ENCODE measurements at regions not wholly inside any gene's neighbourhood (a gene's known extent, or its start where the extent isn't known, plus 50 kb on each side); places are given as distances from the start of the nearest gene placed in this dataset.

DNA sequence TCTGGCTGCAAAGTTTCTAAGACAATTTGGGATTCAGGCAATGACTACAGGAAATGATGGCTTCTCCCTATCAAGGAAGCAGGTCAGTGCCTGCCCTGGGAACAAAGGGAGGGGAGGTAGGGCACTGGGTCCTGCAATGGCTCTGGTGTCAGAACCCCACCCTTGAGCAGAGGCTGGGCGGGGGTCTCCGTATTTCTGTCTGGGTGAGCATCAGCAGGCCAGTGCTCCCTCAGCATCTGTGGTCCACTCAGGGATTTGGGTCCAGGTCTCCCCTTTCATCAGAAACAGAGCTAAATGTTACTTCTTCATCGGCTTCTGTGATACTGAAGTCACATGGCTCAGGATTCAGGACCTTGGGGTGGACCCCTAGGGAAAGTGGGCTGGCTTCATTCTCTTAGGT is 195.5 kb upstream of the CDH5 start:
- Histone ChIP-seq H3K4me2 (ENCODE audit: insufficient read depth in 1 of 2, low read depth in 2 of 2, low read length in 2 of 2) (no peak overlapping the region), H3K4me1 (replicated peaks in 1 of 4; ENCODE audit: control insufficient read depth in 3 of 4, insufficient read depth in 4 of 4, low read length in 3 of 4) (no peaks in the 10 kb centered on the region), H2BK5ac (ENCODE audit: low read depth, low read length) (no peak overlapping the region), H3K27me3 (replicated peaks in 1 of 4; ENCODE audit: control insufficient read depth in 3 of 4, extremely low read depth in 1 of 4, insufficient read depth in 3 of 4, low read length in 3 of 4) (no peaks in the 10 kb centered on the region; a peak in 1 of 7 replicates), H2BK20ac (ENCODE audit: low read length) (no peak overlapping the region), H3K56ac (replicated peaks; ENCODE audit: insufficient read length, low read depth, low read length) (no peak overlapping the region), H2AFZ (ENCODE audit: low read length) (no peak overlapping the region), H2BK12ac (ENCODE audit: low read depth, low read length) (no peak overlapping the region), H3K36me3 (ENCODE audit: control insufficient read depth in 2 of 4, insufficient read depth in 4 of 4, low read length in 3 of 4) (no peaks in the 10 kb centered on the region), H3K79me2 (ENCODE audit: control insufficient read depth in 1 of 2, insufficient read depth in 2 of 2, low read length in 2 of 2) (no peaks in the 10 kb centered on the region), H3K4ac (replicated peaks; ENCODE audit: insufficient read length, low read depth, low read length) (no peak overlapping the region), H3K23ac (ENCODE audit: insufficient read length) (no peak overlapping the region), H4K5ac (ENCODE audit: insufficient read length, low read depth, low read length) (no peak overlapping the region), H3K27ac (ENCODE audit: low read depth, low read length) (no peak overlapping the region), H4K20me1 (replicated peaks in 1 of 2; ENCODE audit: control insufficient read depth in 1 of 2, insufficient read depth in 2 of 2, low read length in 2 of 2) (no peaks in the 10 kb centered on the region), H4K8ac (ENCODE audit: extremely low read depth, insufficient read depth, low read length) (no peak overlapping the region), H3K23me2 (ENCODE audit: low read depth, low read length) (no peaks in the 10 kb centered on the region), H2BK15ac (ENCODE audit: low read length) (no peak overlapping the region), H3K18ac (ENCODE audit: extremely low read depth, low read length) (no peak overlapping the region), H2AK5ac (ENCODE audit: low read depth, low read length) (no peak overlapping the region), H3K9me3 (ENCODE audit: insufficient read depth in 2 of 2, low read depth in 1 of 2, low read length in 1 of 2) (no peaks in the 10 kb centered on the region; a peak in 1 of 4 replicates), H3K4me3 (ENCODE audit: extremely low read depth in 1 of 4, insufficient read depth in 2 of 4, low read depth in 3 of 4, low read length in 4 of 4) (no peak overlapping the region), H2BK120ac (replicated peaks; ENCODE audit: low read depth, low read length) (no peak overlapping the region), H4K91ac (replicated peaks; ENCODE audit: insufficient read length, low read length) (no peak overlapping the region), H3K79me1 (ENCODE audit: low read depth, low read length) (no peaks in the 10 kb centered on the region), H3K14ac (ENCODE audit: insufficient read length) (no peak overlapping the region), H3K9ac (replicated peaks in 1 of 4; ENCODE audit: extremely low read depth in 1 of 4, low read depth in 3 of 4, low read length in 3 of 4) (no peak overlapping the region)
- ChIA-PET CTCF (ENCODE audit: partially characterized antibody) (no interaction called here), POLR2A (ENCODE audit: partially characterized antibody) (interaction anchor here (0.6 kb wide), 1 partner anchor 1103 kb away, joined by 3 read pairs; no protein-coding TSS in a partner anchor)
- WGBS, 2 experiments (ENCODE audit: extremely low coverage in 1 of 2, insufficient coverage in 1 of 2, insufficient read length in 1 of 2, insufficient replicate concordance in 2 of 2, low coverage in 1 of 2, low lambda C conversion rate in 2 of 2, missing lambda C conversion rate in 1 of 2) = 87% methylated on average over 3 of the region's 3 CpGs; no CpG with 5 or more reads in 1 of the 2 experiments
- no peak for FAIRE-seq
- DNase-seq (ENCODE audit: low read depth in 1 of 2, low spot score in 2 of 2) = no peak
- TF ChIP-seq SAP30 (IDR thresholded peaks at IDR 0.05; ENCODE audit: insufficient read depth, insufficient replicate concordance, low read length) = no peak
- no peak for TF ChIP-seq SUZ12 (IDR thresholded peaks at IDR 0.05; ENCODE audit: low read length)
- TF ChIP-seq SIRT6 (IDR thresholded peaks at IDR 0.05; ENCODE audit: low read length) = no peak
- no peak for TF ChIP-seq SIN3A (conservative IDR thresholded peaks at IDR 0.05 in 1 of 2, IDR thresholded peaks at IDR 0.05 in 1 of 2; ENCODE audit: low read depth in 1 of 2, low read length in 2 of 2)
- TF ChIP-seq TEAD4 (IDR thresholded peaks at IDR 0.05; ENCODE audit: low read depth, low read length) = no peak
- TF ChIP-seq RBBP5 (IDR thresholded peaks at IDR 0.05; ENCODE audit: borderline replicate concordance, low read depth, low read length) = no peak
- no peak for TF ChIP-seq TAF7 (optimal IDR thresholded peaks at IDR 0.05; ENCODE audit: borderline replicate concordance, low read depth, low read length)
- TF ChIP-seq, protein P1, sequence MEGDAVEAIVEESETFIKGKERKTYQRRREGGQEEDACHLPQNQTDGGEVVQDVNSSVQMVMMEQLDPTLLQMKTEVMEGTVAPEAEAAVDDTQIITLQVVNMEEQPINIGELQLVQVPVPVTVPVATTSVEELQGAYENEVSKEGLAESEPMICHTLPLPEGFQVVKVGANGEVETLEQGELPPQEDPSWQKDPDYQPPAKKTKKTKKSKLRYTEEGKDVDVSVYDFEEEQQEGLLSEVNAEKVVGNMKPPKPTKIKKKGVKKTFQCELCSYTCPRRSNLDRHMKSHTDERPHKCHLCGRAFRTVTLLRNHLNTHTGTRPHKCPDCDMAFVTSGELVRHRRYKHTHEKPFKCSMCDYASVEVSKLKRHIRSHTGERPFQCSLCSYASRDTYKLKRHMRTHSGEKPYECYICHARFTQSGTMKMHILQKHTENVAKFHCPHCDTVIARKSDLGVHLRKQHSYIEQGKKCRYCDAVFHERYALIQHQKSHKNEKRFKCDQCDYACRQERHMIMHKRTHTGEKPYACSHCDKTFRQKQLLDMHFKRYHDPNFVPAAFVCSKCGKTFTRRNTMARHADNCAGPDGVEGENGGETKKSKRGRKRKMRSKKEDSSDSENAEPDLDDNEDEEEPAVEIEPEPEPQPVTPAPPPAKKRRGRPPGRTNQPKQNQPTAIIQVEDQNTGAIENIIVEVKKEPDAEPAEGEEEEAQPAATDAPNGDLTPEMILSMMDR (IDR thresholded peaks at IDR 0.05; ENCODE audit: control extremely low read depth in 1 of 3, insufficient read depth in 1 of 3, low read depth in 1 of 3, low read length in 3 of 3) = no peak
- TF ChIP-seq CEBPB (IDR thresholded peaks at IDR 0.05; ENCODE audit: low read depth, low read length) = no peak
- TF ChIP-seq BRCA1 (IDR thresholded peaks at IDR 0.05; ENCODE audit: low read depth, low read length) = no peak
- TF ChIP-seq SRF (IDR thresholded peaks at IDR 0.05; ENCODE audit: low read depth, low read length) = no peak
- TF ChIP-seq RNF2 (IDR thresholded peaks at IDR 0.05; ENCODE audit: borderline replicate concordance, low read depth, low read length, missing control alignments, poor library complexity, severe bottlenecking) = no peak

Data from H1 (cell line).